SJCRH30 (cell line): ENCODE measurements at regions not wholly inside any gene's neighbourhood (a gene's known extent, or its start where the extent isn't known, plus 50 kb on each side); places are given as distances from the start of the nearest gene placed in this dataset.
A peak's percentile ranks its signal among the peaks of the same experiment; 100 is the strongest.
"Not testable (repeated sequence)": the region's sequence is repeated elsewhere in the genome, so short reads cannot be mapped to it uniquely, and the experiment has no call there.

Experiments
- DNase-seq, 2 experiments: peaks; one replicate each; pipeline ENCODE4 v3.0.0-alpha.2; 2015 to 2020
- H3K27ac ChIP-seq: fragments of 250-450 bp; sonication (Bioruptor Pico); 2 replicates; pipeline ENCODE4 v1.5.1; 2020; ENCODE audit warnings: mild to moderate bottlenecking, moderate library complexity
- H3K27me3 ChIP-seq: fragments of 250-450 bp; sonication (Bioruptor Pico); 2 replicates; pipeline ENCODE4 v1.5.1; 2020; ENCODE audit warnings: mild to moderate bottlenecking, moderate library complexity
- H3K36me3 ChIP-seq: fragments of 250-450 bp; sonication (Bioruptor Pico); 2 replicates; pipeline ENCODE4 v1.5.1; 2020; ENCODE audit warnings: mild to moderate bottlenecking, moderate library complexity
- H3K4me1 ChIP-seq: fragments of 250-450 bp; sonication (Bioruptor Pico); 2 replicates; pipeline ENCODE4 v1.5.1; 2020; ENCODE audit warnings: mild to moderate bottlenecking, moderate library complexity
- H3K4me3 ChIP-seq: fragments of 250-450 bp; sonication (Bioruptor Pico); 2 replicates; pipeline ENCODE4 v1.5.1; 2020; ENCODE audit warnings: mild to moderate bottlenecking, moderate library complexity
- H3K9me3 ChIP-seq: fragments of 250-450 bp; sonication (Bioruptor Pico); replicated peaks from 2 replicates; pipeline ENCODE4 v1.5.1; 2020; ENCODE audit warnings: mild to moderate bottlenecking, moderate library complexity

- Histone ChIP-seq H3K4me1 (no peaks in the 10 kb centered on the region), H3K36me3 (no peaks in the 10 kb centered on the region), H3K27ac (no peak overlapping the region), H3K27me3 (no peaks in the 10 kb centered on the region), H3K4me3 (no peak overlapping the region), H3K9me3 (no peaks in the 10 kb centered on the region)
- DNase-seq: peak in 1 of 2 experiments; percentile 6
Observed at GRCh38 chr10:22158426-22158825, 59.4 kb downstream of the EBLN1 start.

DNA sequence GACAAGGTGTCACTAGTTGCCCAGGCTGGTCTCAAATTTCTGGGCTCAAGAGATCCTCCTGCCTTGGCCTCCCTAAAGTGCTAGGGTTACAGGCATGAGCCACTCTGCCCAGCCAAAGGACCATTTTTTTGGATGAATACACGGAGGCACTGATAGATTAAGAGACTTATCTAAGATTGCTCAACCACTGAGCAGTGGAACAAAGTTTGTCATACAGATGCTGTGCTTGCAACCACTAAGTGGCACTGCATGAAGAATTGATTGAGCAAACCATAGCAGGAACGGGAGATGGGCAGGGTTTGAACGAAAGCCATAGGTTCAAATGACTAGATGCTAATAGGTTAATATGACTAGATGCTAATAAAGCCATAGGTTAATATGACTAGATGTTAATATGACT, 61.1 kb downstream of the EBLN1 start:
- H3K36me3 ChIP-seq: no peaks in the 10 kb centered on the region
- no peak for DNase-seq
- H3K4me1 ChIP-seq: no peaks in the 10 kb centered on the region
- no peak overlapping the region for H3K27ac ChIP-seq
- no peak overlapping the region for H3K4me3 ChIP-seq
- no peaks in the 10 kb centered on the region for H3K27me3 ChIP-seq
- no peaks in the 10 kb centered on the region for H3K9me3 ChIP-seq

- Histone ChIP-seq H3K36me3 (no peaks in the 10 kb centered on the region), H3K27me3 (no peaks in the 10 kb centered on the region), H3K27ac (no peak overlapping the region), H3K4me1 (no peaks in the 10 kb centered on the region), H3K9me3 (no peaks in the 10 kb centered on the region), H3K4me3 (no peak overlapping the region)
- DNase-seq: no peak
Observed at GRCh38 chr10:22152403-22152802, 65.4 kb downstream of the EBLN1 start.

DNA sequence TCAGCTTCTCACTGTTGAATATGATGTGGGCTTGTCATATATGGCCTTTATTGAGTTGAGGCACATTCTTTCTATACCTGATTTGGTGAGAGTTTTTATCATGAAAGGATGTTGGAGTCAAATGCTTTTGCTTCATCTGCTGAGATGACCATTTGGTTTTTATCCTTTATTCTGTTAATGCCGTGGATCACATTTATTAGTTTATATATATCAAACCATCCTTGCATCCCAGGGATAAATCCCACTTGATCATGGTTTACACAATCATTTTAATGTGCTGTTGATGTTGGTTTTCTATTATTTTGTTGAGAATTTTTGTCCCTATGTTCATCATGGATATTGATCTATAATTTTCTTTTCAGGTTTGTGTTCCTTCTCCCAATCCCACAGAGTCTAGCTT, 67.0 kb downstream of the EBLN1 start:
- no peak overlapping the region for H3K27ac ChIP-seq
- DNase-seq: no peak

GRCh38 chr10:22148961-22149360, 68.9 kb downstream of the EBLN1 start:
- Histone ChIP-seq H3K27me3 (no peaks in the 10 kb centered on the region), H3K9me3 (no peaks in the 10 kb centered on the region), H3K4me3 (no peak overlapping the region), H3K4me1 (no peaks in the 10 kb centered on the region), H3K36me3 (no peaks in the 10 kb centered on the region), H3K27ac (no peak overlapping the region)
- peak in 1 of 2 experiments; percentile 8 for DNase-seq

More for the DNA sequence above, 67.0 kb downstream of the EBLN1 start:
- Histone ChIP-seq H3K4me1 (no peaks in the 10 kb centered on the region), H3K36me3 (no peaks in the 10 kb centered on the region), H3K9me3 (no peaks in the 10 kb centered on the region), H3K27me3 (no peaks in the 10 kb centered on the region), H3K4me3 (no peak overlapping the region)

DNA sequence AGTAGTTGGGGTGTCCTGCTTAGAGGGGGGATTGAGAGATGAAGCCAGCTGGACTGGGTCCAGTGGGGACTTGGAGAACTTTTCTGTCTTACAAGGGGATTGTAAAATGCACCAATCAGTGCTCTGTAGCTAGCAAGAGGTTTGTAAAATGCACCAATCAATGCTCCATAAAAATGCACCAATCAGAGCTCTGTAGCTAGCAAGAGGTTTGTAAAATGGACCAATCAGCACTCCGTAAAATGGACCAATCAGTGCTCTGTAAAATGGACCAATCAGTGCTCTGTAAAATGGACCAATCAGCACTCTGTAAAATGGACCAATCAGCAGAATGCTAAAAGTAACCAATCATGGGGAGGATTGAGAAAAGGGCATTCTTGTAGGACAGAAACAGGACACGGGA, 71.9 kb downstream of the EBLN1 start:
- not testable (repeated sequence) for H3K4me1 ChIP-seq, H3K27ac ChIP-seq, DNase-seq, H3K36me3 ChIP-seq, H3K27me3 ChIP-seq, H3K4me3 ChIP-seq, H3K9me3 ChIP-seq

DNA sequence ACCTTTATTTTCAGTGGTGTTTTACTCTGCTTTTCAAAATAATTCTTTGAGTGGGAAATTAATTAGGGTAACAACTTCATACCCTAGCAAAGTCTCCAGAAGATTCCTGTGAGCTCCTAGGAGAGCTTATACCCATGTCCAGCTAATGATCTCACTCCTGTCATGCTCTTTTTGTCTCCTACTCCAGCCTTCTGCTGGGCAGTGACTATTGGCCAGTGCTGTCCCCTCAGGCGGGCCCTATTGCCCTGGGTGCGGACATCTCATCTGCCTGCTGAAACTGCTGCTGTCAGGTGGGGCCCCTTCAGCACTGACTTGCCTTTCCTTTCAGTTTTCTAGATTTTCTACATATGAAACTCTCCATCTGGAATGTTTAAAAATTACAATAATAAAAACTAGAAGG, 80.3 kb downstream of the EBLN1 start:
- H3K27ac ChIP-seq: no peak overlapping the region

DNA sequence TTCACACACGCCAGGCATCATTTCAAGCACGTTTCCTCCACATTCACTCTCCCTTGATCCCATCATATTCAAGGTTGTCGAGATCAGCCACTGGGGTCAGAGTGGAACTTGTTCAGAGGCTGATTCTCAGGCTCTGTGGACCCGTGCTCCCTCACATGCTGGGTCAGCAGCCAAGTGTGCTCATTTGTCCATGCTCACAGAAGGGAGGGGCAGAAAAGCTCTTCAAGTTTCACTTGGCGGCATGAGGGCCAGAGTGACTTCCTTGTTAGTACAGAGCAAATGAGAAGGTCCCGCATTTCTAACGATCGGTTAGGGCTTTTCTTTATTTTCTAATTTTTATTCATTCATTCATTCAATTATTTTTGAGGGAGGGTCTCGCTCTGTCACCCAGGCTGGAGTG, 82.2 kb downstream of the EBLN1 start:
- DNase-seq: no peak
- Histone ChIP-seq H3K36me3 (no peaks in the 10 kb centered on the region), H3K9me3 (no peaks in the 10 kb centered on the region), H3K4me3 (no peak overlapping the region), H3K4me1 (no peaks in the 10 kb centered on the region), H3K27ac (no peak overlapping the region), H3K27me3 (no peaks in the 10 kb centered on the region)

More for the DNA sequence above, 80.3 kb downstream of the EBLN1 start:
- no peak overlapping the region for H3K4me3 ChIP-seq
- no peaks in the 10 kb centered on the region for H3K4me1 ChIP-seq
- no peaks in the 10 kb centered on the region for H3K36me3 ChIP-seq
- no peaks in the 10 kb centered on the region for H3K9me3 ChIP-seq
- H3K27me3 ChIP-seq: no peaks in the 10 kb centered on the region
- no peak for DNase-seq

DNA sequence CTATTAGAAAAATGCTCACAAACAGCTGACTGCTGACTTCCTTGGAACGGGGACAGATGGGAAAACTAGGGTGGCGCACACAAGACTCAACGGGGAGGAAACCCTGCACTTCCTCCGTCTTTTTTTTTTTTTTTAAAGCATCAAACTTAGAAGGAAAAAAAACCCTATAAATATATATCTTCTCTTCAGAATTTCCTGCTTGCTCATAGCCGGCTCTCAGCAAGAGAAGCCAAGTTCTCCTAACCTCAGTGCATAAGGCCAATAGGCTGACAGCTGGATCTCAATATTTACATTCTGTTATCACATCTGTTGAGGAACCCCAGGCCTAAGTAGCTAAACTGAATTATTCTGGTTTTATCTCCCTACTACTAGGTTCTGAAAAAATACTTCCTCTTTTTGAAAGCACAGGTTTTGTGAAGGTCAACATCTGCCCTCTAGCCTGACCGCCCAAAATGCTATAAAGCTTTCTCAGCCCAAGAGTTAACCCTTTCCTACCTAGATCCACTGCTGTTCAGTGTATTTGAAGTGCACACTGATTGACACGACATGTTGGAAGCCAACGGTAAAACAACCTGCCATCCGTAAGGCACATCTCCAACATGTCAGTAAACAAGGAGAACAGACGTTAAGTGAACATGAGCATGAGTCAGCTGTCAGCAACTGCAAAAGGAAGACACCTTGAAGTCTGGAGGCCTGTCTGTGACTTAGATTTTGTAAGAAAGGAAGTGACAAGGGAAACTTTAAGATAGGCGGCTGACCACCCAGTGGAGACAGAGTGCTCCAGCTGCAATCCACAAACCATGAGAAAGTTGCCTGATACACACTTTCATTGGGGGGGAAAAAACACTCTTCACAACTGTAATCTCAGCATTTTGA, 83.8 kb downstream of the EBLN1 start:
- no peak overlapping the region for H3K27ac ChIP-seq
- no peak for DNase-seq
- no peaks in the 10 kb centered on the region for H3K9me3 ChIP-seq
- no peaks in the 10 kb centered on the region for H3K27me3 ChIP-seq
- no peaks in the 10 kb centered on the region for H3K4me1 ChIP-seq
- H3K4me3 ChIP-seq: no peak overlapping the region
- no peaks in the 10 kb centered on the region for H3K36me3 ChIP-seq

DNA sequence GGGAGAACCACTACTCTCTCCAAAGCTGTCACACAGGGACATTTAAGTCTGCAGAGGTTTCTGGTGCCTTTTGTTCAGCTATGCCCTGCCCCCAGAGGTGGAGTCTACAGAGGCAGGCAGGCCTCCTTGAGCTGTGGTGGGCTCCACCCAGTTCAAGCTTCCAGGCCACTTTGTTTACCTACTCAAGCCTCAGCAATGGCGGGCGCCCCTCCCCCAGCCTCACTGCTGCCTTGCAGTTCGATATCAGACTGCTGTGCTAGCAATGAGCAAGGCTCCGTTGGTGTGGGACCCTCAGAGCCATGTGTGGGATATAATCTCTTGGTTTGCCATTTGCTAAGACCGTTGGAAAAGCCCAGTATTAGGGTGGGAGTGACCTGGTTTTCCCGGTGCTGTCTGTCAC, 87.0 kb downstream of the EBLN1 start:
- not testable (repeated sequence) for H3K4me1 ChIP-seq, H3K4me3 ChIP-seq, DNase-seq, H3K9me3 ChIP-seq, H3K27me3 ChIP-seq, H3K27ac ChIP-seq, H3K36me3 ChIP-seq

GRCh38 chr10:22129612-22130011, 88.2 kb downstream of the EBLN1 start:
- DNase-seq, H3K4me3 ChIP-seq, H3K9me3 ChIP-seq, H3K27ac ChIP-seq, H3K36me3 ChIP-seq, H3K27me3 ChIP-seq, H3K4me1 ChIP-seq: not testable (repeated sequence)

- H3K4me3 ChIP-seq, H3K36me3 ChIP-seq, H3K9me3 ChIP-seq, H3K27me3 ChIP-seq, H3K4me1 ChIP-seq, H3K27ac ChIP-seq, DNase-seq: not testable (repeated sequence)
Observed at GRCh38 chr10:22121181-22121580, 96.6 kb downstream of the EBLN1 start.

DNA sequence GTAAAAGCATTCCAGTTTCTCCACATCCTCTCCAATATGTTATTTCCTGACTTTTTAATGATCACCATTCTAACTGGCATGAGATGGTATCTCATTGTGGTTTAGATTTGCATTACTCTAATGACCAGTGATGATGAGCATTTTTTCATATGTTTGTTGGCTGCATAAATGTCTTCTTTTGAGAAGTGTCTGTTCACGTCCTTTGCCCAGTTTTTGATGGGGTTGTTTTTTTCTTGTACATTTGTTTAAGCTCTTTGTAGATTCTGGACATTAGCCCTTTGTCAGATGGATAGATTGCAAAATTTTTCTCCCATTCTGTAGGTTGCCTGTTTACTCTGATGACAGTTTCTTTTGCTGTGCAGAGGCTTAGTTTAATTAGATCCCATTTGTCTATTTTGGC, 97.7 kb downstream of the EBLN1 start:
- not testable (repeated sequence) for H3K9me3 ChIP-seq, DNase-seq, H3K27ac ChIP-seq

GRCh38 chr10:22119575-22119974, 98.2 kb downstream of the EBLN1 start:
- not testable (repeated sequence) for H3K4me3 ChIP-seq, H3K27ac ChIP-seq, H3K4me1 ChIP-seq, H3K9me3 ChIP-seq, H3K27me3 ChIP-seq, DNase-seq, H3K36me3 ChIP-seq

More for the DNA sequence above, 97.7 kb downstream of the EBLN1 start:
- H3K4me3 ChIP-seq, H3K4me1 ChIP-seq, H3K36me3 ChIP-seq, H3K27me3 ChIP-seq: not testable (repeated sequence)

DNA sequence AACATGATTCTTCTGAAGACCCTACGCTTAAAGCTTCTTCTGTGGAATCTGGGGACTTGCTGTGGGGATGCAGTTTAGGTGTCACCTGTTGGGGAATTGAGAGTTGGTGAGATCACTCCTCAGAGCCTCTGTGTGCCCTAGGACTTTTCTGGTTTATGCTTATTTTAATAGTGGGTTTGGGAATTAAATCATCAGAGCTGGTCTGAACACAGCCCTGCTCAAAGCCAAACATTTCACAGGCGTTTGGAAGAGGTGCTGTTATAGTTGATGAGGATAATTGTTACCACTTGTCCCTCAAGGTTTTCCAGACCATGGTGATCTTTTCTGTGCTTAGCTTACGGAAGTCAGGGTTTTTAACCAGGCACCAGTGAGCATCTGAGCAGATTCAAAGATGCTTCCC, 106.1 kb downstream of the EBLN1 start:
- no peak overlapping the region for H3K27ac ChIP-seq
- H3K9me3 ChIP-seq: no peaks in the 10 kb centered on the region
- DNase-seq: no peak
- no peaks in the 10 kb centered on the region for H3K27me3 ChIP-seq
- no peaks in the 10 kb centered on the region for H3K4me1 ChIP-seq
- H3K36me3 ChIP-seq: no peaks in the 10 kb centered on the region
- H3K4me3 ChIP-seq: no peak overlapping the region

- no peaks in the 10 kb centered on the region for H3K4me1 ChIP-seq
- H3K9me3 ChIP-seq: no peaks in the 10 kb centered on the region
- H3K27ac ChIP-seq: no peak overlapping the region
- H3K4me3 ChIP-seq: no peak overlapping the region
- no peaks in the 10 kb centered on the region for H3K27me3 ChIP-seq
- no peak for DNase-seq
- H3K36me3 ChIP-seq: no peaks in the 10 kb centered on the region
Observed at GRCh38 chr10:22111260-22111659, 106.6 kb downstream of the EBLN1 start.
